WERI-Rb-1 (cell line): ENCODE measurements at regions not wholly inside any gene's neighbourhood (a gene's known extent, or its start where the extent isn't known, plus 50 kb on each side); places are given as distances from the start of the nearest gene placed in this dataset.
A peak's percentile ranks its signal among the peaks of the same experiment; 100 is the strongest.

Experiments used
- DNase-seq: peaks from one replicate; pipeline ENCODE4 v3.0.0-alpha.2; 2020
- H3K27ac ChIP-seq: fragments of 250-450 bp; sonication (Bioruptor Pico); 2 replicates; pipeline ENCODE4 v1.5.1; 2020; ENCODE audit warnings: mild to moderate bottlenecking, moderate library complexity
- H3K27me3 ChIP-seq: fragments of 250-450 bp; sonication (Bioruptor Pico); 2 replicates; pipeline ENCODE4 v1.5.1; 2021; ENCODE audit warnings: mild to moderate bottlenecking, low read depth, moderate library complexity; ENCODE audit not compliant: insufficient read depth, severe bottlenecking
- H3K36me3 ChIP-seq: fragments of 250-450 bp; sonication (Bioruptor Pico); 2 replicates; pipeline ENCODE4 v1.5.1; 2020; ENCODE audit warnings: mild to moderate bottlenecking, moderate library complexity
- H3K4me3 ChIP-seq: 2 replicates; pipeline ENCODE4 v1.5.1; 2011; ENCODE audit warnings: low read depth, mild to moderate bottlenecking, control low read depth, low read length
- H3K9me3 ChIP-seq: fragments of 250-450 bp; sonication (Bioruptor Pico); 2 replicates; pipeline ENCODE4 v1.5.1; 2021; ENCODE audit warnings: mild to moderate bottlenecking, moderate library complexity; ENCODE audit not compliant: severe bottlenecking
- CTCF ChIP-seq: IDR thresholded peaks from 2 replicates; pipeline ENCODE4 v1.5.1; 2011; ENCODE audit warnings: low read depth, mild to moderate bottlenecking, control low read depth, inconsistent platforms, low read length

GRCh38 chr5:2027790-2028189 is 145.1 kb upstream of the IRX4 start:
- no peak overlapping the region for H3K4me3 ChIP-seq
- H3K27ac ChIP-seq, result no peak overlapping the region
- no peaks in the 10 kb centered on the region for H3K36me3 ChIP-seq
- no peak for DNase-seq
- TF ChIP-seq CTCF, result no peak
- peaks cover 95% of the 10 kb centered on the region for H3K27me3 ChIP-seq
- peaks cover 7% of the 10 kb centered on the region for H3K9me3 ChIP-seq

GRCh38 chr5:2024986-2025721 is 142.4 kb upstream of the IRX4 start:
- DNase-seq, result no peak
- H3K4me3 ChIP-seq, result no peak overlapping the region
- peaks cover 7% of the 10 kb centered on the region for H3K9me3 ChIP-seq
- no peak overlapping the region for H3K27ac ChIP-seq
- TF ChIP-seq CTCF, result no peak
- no peaks in the 10 kb centered on the region for H3K36me3 ChIP-seq
- peaks cover 95% of the 10 kb centered on the region for H3K27me3 ChIP-seq

GRCh38 chr5:2023196-2023595 is 140.5 kb upstream of the IRX4 start:
- TF ChIP-seq CTCF, result no peak

GRCh38 chr5:2022436-2022835 is 139.7 kb upstream of the IRX4 start:
- Histone ChIP-seq H3K4me3 (no peak overlapping the region), H3K36me3 (no peaks in the 10 kb centered on the region), H3K27ac (no peak overlapping the region), H3K9me3 (no peaks in the 10 kb centered on the region), H3K27me3 (peaks cover 88% of the 10 kb centered on the region)
- TF ChIP-seq CTCF, result no peak
- DNase-seq, result no peak

More at GRCh38 chr5:2023196-2023595, 140.5 kb upstream of the IRX4 start:
- Histone ChIP-seq H3K4me3 (no peak overlapping the region), H3K9me3 (peaks cover 3% of the 10 kb centered on the region), H3K27me3 (peaks cover 88% of the 10 kb centered on the region), H3K36me3 (no peaks in the 10 kb centered on the region), H3K27ac (no peak overlapping the region)
- no peak for DNase-seq

GRCh38 chr5:2021484-2022176 is 138.9 kb upstream of the IRX4 start:
- no peak for DNase-seq
- no peak overlapping the region for H3K27ac ChIP-seq
- no peak overlapping the region for H3K4me3 ChIP-seq
- H3K36me3 ChIP-seq, result no peaks in the 10 kb centered on the region
- H3K27me3 ChIP-seq, result peaks cover 88% of the 10 kb centered on the region
- peak; percentile 6; the same call in 1 of the 2 replicates for TF ChIP-seq CTCF
- H3K9me3 ChIP-seq, result no peaks in the 10 kb centered on the region
